ENCODE measurements at regions not wholly inside any gene's neighbourhood (a gene's known extent, or its start where the extent isn't known, plus 50 kb on each side); places are given as distances from the start of the nearest gene placed in this dataset.
"Not testable (repeated sequence)": the region's sequence is repeated elsewhere in the genome, so short reads cannot be mapped to it uniquely, and the experiment has no call there.

DNA sequence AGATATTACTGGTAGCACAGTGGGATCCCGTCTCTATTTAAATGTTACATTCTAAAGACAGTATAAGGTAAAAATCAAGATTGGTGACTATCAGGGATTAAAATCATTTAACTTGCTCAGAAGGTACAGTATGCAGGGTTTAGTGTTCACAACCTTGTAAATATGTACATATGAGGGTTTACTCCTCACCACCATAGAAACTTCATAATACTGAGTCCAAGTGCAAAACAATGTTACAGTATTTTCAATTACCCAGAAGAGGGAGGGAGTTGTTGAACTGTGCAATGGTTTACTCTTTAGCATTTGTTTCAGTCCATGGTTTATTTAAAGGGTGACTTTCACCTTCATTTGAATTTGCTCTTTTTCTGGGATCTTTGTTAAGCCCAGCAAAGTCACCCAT is 165.1 kb downstream of the ZNF621 start:
- ATAC-seq (no peak), DNase-seq (no peak)
- H3K27me3 ChIP-seq, result no peaks in the 10 kb centered on the region
- TF ChIP-seq, protein P1, sequence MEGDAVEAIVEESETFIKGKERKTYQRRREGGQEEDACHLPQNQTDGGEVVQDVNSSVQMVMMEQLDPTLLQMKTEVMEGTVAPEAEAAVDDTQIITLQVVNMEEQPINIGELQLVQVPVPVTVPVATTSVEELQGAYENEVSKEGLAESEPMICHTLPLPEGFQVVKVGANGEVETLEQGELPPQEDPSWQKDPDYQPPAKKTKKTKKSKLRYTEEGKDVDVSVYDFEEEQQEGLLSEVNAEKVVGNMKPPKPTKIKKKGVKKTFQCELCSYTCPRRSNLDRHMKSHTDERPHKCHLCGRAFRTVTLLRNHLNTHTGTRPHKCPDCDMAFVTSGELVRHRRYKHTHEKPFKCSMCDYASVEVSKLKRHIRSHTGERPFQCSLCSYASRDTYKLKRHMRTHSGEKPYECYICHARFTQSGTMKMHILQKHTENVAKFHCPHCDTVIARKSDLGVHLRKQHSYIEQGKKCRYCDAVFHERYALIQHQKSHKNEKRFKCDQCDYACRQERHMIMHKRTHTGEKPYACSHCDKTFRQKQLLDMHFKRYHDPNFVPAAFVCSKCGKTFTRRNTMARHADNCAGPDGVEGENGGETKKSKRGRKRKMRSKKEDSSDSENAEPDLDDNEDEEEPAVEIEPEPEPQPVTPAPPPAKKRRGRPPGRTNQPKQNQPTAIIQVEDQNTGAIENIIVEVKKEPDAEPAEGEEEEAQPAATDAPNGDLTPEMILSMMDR (IDR thresholded peaks at IDR 0.05), result no peak
- H3K4me1 ChIP-seq, result peaks cover 14 to 16% of the 10 kb centered on the region in 2 donors
- no peaks in the 10 kb centered on the region for H3K9me3 ChIP-seq
- no peak overlapping the region for H3K27ac ChIP-seq
- intact Hi-C loops (cut with DNase I), result no loop called here
- no peaks in the 10 kb centered on the region for H3K36me3 ChIP-seq
- H3K4me3 ChIP-seq, result no peak overlapping the region

DNA sequence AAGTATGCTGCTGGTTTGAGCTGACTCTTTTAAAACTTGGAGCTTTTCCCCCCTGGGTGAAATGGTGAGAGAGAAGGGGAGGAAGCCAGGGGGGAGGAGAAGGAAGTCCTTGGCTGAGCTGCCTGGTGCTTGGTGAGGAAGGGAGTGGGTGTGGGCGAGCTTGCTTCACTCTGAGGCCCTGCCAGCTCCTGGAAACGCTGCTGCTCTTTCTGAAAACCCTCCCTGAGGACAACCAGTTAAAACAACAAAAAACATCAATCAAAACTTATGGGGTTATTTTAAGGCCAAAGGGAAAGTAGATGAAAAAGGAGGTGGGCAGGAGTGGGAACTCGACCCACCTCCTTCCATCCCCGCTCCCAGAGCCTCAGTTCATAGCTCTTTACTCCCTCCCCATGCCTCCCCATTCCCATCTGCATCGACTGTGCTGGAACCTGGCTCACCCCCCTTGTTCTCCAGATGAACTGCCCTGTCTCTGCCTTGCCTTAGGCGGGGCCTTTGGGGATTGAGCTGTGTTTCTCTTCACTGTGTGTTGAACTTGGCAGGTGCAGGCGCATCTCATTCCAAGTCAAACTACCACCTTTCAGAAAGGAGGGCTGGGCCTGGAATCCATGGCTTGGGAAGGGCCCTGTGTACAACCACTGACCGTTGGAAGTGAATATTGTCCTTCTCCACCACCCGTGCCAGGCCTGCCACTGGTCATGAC is 166.1 kb downstream of the ZNF621 start:
- DNase-seq (peak in 1 of 4 donors; percentile 53), ATAC-seq (peak; percentile 84)
- TF ChIP-seq, protein P1 (IDR thresholded peaks at IDR 0.05), result no peak
- H3K36me3 ChIP-seq, result no peaks in the 10 kb centered on the region
- H3K4me3 ChIP-seq, result no peak overlapping the region
- H3K4me1 ChIP-seq, result peaks cover 14 to 16% of the 10 kb centered on the region in 2 donors
- intact Hi-C loops (cut with DNase I), result no loop called here
- H3K27ac ChIP-seq, result peak overlapping the region in 1 of 2 donors; percentile 37
- H3K27me3 ChIP-seq, result no peaks in the 10 kb centered on the region
- no peaks in the 10 kb centered on the region for H3K9me3 ChIP-seq

DNA sequence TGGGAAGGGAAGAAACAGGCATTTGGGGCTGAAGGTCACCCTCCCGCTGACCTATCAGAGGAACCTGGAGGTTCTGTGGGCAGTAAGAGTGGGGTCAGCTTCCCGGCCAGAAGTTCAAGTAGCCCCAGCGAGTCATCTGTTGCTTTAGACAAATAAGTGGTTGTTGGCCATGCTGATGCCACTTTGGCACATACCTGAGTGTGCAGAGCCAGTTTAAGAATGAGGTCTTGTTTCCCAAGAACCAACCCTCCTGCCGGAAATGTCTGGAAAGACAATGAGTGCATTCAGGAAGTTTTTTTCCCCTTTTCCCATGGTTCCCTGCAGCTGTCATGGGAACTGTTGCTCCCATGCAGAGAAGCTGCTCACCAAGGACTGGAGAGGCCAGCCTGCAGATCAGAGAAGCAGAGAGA is 166.7 kb downstream of the ZNF621 start:
- no peak for DNase-seq
- Histone ChIP-seq H3K27ac (peak overlapping the region in 1 of 2 donors; percentile 37), H3K9me3 (no peaks in the 10 kb centered on the region), H3K4me3 (no peak overlapping the region), H3K4me1 (peaks cover 14 to 16% of the 10 kb centered on the region in 2 donors), H3K36me3 (no peaks in the 10 kb centered on the region), H3K27me3 (no peaks in the 10 kb centered on the region)
- peak; percentile 39 for ATAC-seq
- intact Hi-C loops (cut with DNase I), result no loop called here
- TF ChIP-seq, protein P1 (IDR thresholded peaks at IDR 0.05), result no peak

DNA sequence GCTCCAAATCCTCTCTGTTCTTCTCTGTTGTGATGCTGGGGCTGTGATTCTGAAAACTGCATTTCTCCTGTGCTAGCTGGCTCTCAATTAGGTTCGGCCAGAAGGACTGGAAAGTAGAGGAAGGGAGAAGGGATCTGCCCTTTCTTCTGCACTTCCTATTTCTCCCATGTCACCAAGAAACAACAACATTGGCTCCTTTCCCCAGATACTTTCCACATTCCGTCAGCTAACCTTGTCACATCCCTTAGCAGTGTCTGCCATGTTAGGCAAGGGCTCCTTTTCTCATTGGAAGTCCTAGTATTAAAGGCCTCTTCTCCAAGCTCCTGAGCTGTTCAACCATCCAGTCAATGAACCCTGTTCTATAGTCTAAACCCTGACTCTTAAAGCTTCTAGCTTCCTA is 171.1 kb downstream of the ZNF621 start:
- intact Hi-C loops (cut with DNase I), result no loop called here
- Histone ChIP-seq H3K9me3 (no peaks in the 10 kb centered on the region), H3K27ac (no peak overlapping the region), H3K4me3 (no peak overlapping the region), H3K27me3 (no peaks in the 10 kb centered on the region), H3K36me3 (no peaks in the 10 kb centered on the region), H3K4me1 (peaks cover 8 to 9% of the 10 kb centered on the region in 2 donors)
- TF ChIP-seq, protein P1 (IDR thresholded peaks at IDR 0.05), result no peak
- DNase-seq (no peak), ATAC-seq (no peak)

DNA sequence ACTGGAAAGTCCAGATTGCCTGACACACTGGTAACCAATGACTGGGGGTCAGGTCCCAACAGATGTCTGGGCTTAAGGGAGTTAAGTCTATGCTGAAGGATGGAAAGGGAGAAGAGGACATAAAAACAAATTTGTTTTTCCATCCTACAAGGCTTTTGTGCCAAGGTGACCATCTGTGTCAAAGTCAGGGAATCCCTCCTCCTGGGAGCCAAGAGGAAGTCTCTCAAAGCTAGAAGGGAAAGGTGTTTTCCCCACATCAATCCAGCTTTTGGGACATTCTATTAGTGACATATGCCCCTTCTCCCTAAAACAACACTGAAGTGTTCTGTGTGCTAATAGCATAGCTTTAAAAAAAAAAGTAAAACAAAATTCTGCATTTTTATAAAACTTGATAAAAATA is 173.9 kb downstream of the ZNF621 start:
- H3K9me3 ChIP-seq; H3K27me3 ChIP-seq; ATAC-seq; H3K36me3 ChIP-seq; H3K4me1 ChIP-seq; H3K4me3 ChIP-seq; intact Hi-C loops (cut with DNase I); DNase-seq; H3K27ac ChIP-seq: not testable (repeated sequence)

All from left lung (tissue), 4 donors.